ENCODE measurements at regions not wholly inside any gene's neighbourhood (a gene's known extent, or its start where the extent isn't known, plus 50 kb on each side); places are given as distances from the start of the nearest gene placed in this dataset.

DNA sequence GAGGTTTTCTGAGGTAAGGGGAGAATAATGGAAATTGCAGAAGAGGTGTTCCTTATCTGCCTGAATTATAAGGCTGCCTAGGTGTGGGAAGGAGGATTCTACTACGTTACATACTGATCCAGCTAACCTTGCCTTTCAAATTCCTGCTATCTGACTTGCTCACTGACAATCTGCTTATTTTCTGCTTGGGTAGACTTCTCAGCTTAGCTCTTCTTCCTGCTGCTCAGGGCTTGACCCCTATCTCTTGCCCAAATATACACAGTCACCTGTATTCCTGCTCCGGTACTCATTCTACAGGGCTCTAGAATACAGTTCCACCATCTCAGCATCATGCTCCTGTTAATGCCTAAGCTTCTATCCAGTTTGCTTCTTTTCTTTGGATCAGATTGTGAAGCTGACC lies 1607.6 kb downstream of the OLFM4 start:
- no peak for ATAC-seq
- TF ChIP-seq ARNTL (CRISPR knock-in tag; IDR thresholded peaks at IDR 0.05; ENCODE audit: borderline replicate concordance, low read depth) = no peak

DNA sequence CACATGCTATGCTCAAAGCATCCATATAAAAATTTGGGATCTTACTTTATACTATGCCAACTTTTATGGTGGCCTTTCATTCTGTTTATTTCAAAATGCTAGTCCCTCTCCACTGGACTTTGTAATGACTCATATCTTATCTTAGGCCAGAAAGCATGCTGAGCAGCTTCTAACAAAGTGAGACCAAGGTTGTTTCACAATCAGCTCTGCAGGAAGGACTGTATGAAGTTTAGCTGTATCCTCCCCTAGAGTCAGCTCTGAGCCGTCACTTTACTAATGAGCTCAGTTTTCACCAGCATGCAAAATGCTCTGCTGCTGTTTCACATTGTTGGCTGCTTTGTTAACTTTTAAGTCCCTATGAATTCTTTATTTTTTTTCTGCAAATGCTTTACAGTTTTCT lies 1608.8 kb downstream of the OLFM4 start:
- no peak for ATAC-seq
- TF ChIP-seq, protein P1, sequence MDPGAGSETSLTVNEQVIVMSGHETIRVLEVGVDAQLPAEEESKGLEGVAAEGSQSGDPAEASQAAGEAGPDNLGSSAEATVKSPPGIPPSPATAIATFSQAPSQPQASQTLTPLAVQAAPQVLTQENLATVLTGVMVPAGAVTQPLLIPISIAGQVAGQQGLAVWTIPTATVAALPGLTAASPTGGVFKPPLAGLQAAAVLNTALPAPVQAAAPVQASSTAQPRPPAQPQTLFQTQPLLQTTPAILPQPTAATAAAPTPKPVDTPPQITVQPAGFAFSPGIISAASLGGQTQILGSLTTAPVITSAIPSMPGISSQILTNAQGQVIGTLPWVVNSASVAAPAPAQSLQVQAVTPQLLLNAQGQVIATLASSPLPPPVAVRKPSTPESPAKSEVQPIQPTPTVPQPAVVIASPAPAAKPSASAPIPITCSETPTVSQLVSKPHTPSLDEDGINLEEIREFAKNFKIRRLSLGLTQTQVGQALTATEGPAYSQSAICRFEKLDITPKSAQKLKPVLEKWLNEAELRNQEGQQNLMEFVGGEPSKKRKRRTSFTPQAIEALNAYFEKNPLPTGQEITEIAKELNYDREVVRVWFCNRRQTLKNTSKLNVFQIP (CRISPR knock-in tag; IDR thresholded peaks at IDR 0.05; ENCODE audit: borderline replicate concordance, low read depth) = no peak
- TF ChIP-seq, protein P2, sequence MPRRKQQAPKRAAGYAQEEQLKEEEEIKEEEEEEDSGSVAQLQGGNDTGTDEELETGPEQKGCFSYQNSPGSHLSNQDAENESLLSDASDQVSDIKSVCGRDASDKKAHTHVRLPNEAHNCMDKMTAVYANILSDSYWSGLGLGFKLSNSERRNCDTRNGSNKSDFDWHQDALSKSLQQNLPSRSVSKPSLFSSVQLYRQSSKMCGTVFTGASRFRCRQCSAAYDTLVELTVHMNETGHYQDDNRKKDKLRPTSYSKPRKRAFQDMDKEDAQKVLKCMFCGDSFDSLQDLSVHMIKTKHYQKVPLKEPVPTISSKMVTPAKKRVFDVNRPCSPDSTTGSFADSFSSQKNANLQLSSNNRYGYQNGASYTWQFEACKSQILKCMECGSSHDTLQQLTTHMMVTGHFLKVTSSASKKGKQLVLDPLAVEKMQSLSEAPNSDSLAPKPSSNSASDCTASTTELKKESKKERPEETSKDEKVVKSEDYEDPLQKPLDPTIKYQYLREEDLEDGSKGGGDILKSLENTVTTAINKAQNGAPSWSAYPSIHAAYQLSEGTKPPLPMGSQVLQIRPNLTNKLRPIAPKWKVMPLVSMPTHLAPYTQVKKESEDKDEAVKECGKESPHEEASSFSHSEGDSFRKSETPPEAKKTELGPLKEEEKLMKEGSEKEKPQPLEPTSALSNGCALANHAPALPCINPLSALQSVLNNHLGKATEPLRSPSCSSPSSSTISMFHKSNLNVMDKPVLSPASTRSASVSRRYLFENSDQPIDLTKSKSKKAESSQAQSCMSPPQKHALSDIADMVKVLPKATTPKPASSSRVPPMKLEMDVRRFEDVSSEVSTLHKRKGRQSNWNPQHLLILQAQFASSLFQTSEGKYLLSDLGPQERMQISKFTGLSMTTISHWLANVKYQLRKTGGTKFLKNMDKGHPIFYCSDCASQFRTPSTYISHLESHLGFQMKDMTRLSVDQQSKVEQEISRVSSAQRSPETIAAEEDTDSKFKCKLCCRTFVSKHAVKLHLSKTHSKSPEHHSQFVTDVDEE (CRISPR knock-in tag; IDR thresholded peaks at IDR 0.05) = no peak
- TF ChIP-seq ARNTL (CRISPR knock-in tag; IDR thresholded peaks at IDR 0.05; ENCODE audit: borderline replicate concordance, low read depth) (no peak), GLIS3 (CRISPR knock-in tag; IDR thresholded peaks at IDR 0.05) (no peak), RARB (CRISPR knock-in tag; IDR thresholded peaks at IDR 0.05) (no peak), TOX (CRISPR knock-in tag; IDR thresholded peaks at IDR 0.05; ENCODE audit: borderline replicate concordance) (no peak), OSR1 (CRISPR knock-in tag; IDR thresholded peaks at IDR 0.05) (no peak), BACH2 (CRISPR knock-in tag; IDR thresholded peaks at IDR 0.05; ENCODE audit: borderline replicate concordance) (no peak), PPARA (CRISPR knock-in tag; IDR thresholded peaks at IDR 0.05; ENCODE audit: borderline replicate concordance) (no peak), ZNF70 (CRISPR knock-in tag; IDR thresholded peaks at IDR 0.05) (no peak), ZNF8 (CRISPR knock-in tag; IDR thresholded peaks at IDR 0.05) (no peak), SNAI2 (CRISPR knock-in tag; IDR thresholded peaks at IDR 0.05) (no peak), ESRRG (CRISPR knock-in tag; IDR thresholded peaks at IDR 0.05) (no peak), ZFP30 (CRISPR knock-in tag; IDR thresholded peaks at IDR 0.05) (no peak), ISL1 (CRISPR knock-in tag; IDR thresholded peaks at IDR 0.05) (no peak), CSDC2 (CRISPR knock-in tag; IDR thresholded peaks at IDR 0.05) (no peak), ZFP3 (CRISPR knock-in tag; IDR thresholded peaks at IDR 0.05) (no peak)
- TF ChIP-seq, protein P3, sequence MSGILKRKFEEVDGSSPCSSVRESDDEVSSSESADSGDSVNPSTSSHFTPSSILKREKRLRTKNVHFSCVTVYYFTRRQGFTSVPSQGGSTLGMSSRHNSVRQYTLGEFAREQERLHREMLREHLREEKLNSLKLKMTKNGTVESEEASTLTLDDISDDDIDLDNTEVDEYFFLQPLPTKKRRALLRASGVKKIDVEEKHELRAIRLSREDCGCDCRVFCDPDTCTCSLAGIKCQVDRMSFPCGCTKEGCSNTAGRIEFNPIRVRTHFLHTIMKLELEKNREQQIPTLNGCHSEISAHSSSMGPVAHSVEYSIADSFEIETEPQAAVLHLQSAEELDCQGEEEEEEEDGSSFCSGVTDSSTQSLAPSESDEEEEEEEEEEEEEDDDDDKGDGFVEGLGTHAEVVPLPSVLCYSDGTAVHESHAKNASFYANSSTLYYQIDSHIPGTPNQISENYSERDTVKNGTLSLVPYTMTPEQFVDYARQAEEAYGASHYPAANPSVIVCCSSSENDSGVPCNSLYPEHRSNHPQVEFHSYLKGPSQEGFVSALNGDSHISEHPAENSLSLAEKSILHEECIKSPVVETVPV (CRISPR knock-in tag; IDR thresholded peaks at IDR 0.05) = no peak
- TF ChIP-seq, protein P4, sequence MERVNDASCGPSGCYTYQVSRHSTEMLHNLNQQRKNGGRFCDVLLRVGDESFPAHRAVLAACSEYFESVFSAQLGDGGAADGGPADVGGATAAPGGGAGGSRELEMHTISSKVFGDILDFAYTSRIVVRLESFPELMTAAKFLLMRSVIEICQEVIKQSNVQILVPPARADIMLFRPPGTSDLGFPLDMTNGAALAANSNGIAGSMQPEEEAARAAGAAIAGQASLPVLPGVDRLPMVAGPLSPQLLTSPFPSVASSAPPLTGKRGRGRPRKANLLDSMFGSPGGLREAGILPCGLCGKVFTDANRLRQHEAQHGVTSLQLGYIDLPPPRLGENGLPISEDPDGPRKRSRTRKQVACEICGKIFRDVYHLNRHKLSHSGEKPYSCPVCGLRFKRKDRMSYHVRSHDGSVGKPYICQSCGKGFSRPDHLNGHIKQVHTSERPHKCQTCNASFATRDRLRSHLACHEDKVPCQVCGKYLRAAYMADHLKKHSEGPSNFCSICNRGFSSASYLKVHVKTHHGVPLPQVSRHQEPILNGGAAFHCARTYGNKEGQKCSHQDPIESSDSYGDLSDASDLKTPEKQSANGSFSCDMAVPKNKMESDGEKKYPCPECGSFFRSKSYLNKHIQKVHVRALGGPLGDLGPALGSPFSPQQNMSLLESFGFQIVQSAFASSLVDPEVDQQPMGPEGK (CRISPR knock-in tag; IDR thresholded peaks at IDR 0.05; ENCODE audit: borderline replicate concordance) = no peak

DNA sequence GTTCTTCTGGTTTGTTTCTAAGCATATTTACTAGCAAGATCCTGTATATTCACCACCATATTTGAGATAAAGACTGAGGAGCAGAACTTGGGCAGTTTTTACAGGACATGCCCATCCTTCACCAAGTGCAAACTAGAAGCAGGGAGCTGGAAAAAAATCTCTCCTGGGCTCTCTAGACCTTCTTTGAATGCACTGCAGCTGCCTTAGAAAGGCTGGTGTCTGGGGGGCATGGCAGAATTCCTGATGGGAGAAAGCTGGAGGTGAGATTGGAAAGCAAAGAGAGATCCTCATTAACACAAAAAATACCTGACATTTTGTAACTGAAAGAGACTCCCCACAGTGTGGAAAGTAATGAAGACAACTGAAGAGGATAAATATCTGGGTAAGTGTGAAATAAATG lies 1612.1 kb downstream of the OLFM4 start:
- TF ChIP-seq, protein P3 (CRISPR knock-in tag; IDR thresholded peaks at IDR 0.05) = no peak
- TF ChIP-seq TCF4 (CRISPR knock-in tag; IDR thresholded peaks at IDR 0.05; ENCODE audit: borderline replicate concordance) = no peak
- TF ChIP-seq, protein P1 (CRISPR knock-in tag; IDR thresholded peaks at IDR 0.05; ENCODE audit: borderline replicate concordance, low read depth) = no peak
- TF ChIP-seq BACH2 (CRISPR knock-in tag; IDR thresholded peaks at IDR 0.05; ENCODE audit: borderline replicate concordance) = no peak
- TF ChIP-seq ZC3H10 (CRISPR knock-in tag; IDR thresholded peaks at IDR 0.05) = no peak
- ATAC-seq = no peak
